Femur (tissue), 1 donor: ENCODE measurements at regions not wholly inside any gene's neighbourhood (a gene's known extent, or its start where the extent isn't known, plus 50 kb on each side); places are given as distances from the start of the nearest gene placed in this dataset.
A peak's percentile ranks its signal among the peaks of the same experiment; 100 is the strongest.

Experiments
- DNase-seq: peaks from one replicate; pipeline ENCODE4 v3.0.0-alpha.2; 2017

DNA sequence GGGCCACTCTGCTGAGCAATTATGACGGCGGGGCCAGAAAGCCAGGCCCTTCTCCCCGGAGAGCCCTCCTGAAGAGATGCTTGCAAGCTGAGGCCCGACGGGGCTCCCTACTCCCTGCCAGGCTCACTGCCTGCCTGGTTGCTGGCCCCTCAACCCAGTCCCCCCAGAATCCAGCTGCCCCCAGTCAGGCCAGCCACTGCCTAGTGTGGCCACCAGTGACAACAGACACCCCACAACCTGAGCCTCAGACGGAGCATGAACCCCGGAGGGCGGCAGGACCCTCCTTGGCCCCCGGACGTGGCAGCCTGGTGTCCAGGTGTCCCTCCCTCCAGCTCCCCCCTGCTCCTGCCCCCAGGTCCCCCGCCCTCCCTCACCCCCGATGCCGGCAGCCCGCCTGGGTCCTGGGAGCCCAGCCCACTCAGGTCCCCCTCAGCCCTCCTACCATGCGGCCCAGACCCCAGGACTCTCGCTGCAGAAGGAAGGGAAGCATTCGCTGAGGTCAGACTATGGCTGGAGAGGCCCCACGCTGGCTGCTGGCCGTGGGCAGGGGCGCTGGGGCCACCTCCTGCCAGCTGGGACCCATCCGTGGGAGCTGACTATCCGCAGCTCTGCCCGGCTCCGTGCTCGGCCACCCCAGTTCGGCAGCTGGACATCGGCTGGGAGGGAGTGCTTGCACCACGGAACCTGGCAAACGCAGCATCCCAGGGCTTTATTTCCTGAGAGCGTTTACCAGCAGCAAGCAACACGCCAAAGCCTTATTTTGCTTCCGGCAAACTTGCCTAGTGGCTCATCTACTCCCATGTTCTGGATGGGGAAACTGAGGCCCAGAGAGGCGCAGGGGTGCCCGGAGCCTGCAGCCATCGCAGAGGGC, 89.8 kb downstream of the UNCX start:
- DNase-seq = peak; percentile 44

- peak; percentile 73 for DNase-seq
Observed at GRCh38 chr7:1323178-1324027, 90.7 kb downstream of the UNCX start.

GRCh38 chr7:1324028-1324900, 91.6 kb downstream of the UNCX start:
- peak; percentile 19 for DNase-seq

DNA sequence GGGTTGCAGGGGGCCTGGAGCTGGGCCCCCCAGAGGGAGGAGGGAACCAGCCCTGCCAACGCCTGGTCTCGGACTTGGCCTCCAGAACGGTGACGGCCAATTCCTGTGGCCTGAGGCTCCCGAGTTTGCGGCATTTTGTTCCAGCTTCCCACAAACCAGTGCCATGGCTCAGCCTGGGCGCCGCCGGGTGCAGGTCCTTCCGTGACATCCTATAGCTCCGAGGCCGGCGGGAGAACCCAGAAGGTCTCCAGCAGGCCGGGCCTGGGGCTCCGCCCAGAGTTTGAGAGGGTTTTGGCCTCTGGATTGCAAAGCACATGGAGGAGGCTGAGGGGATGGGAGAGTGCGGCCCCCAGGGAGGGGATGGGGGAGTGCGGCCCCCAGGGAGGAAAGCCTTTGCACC, 92.6 kb downstream of the UNCX start:
- DNase-seq = peak; percentile 17

GRCh38 chr7:1325646-1326510, 93.2 kb downstream of the UNCX start:
- DNase-seq = peak; percentile 17

DNA sequence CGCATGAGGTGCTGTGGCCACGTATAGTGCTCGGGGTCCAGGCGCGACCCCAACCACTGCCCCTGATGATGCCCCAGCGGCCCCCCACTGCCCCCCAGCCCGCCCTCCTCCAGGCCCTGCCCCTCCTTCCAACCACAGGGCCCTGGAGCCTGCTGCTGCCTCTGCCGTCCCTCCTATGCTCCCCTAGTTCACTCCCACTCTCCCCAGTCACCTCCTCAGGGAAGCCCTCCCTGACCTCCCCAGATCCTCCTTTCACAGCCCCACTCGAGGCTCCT, 93.8 kb downstream of the UNCX start:
- no peak for DNase-seq

GRCh38 chr7:1329261-1329660, 96.6 kb downstream of the UNCX start:
- DNase-seq = no peak

- DNase-seq = no peak
Observed at GRCh38 chr7:1329966-1330800, 97.5 kb downstream of the UNCX start.

GRCh38 chr7:1330801-1331425, 98.2 kb downstream of the UNCX start:
- DNase-seq = no peak

DNA sequence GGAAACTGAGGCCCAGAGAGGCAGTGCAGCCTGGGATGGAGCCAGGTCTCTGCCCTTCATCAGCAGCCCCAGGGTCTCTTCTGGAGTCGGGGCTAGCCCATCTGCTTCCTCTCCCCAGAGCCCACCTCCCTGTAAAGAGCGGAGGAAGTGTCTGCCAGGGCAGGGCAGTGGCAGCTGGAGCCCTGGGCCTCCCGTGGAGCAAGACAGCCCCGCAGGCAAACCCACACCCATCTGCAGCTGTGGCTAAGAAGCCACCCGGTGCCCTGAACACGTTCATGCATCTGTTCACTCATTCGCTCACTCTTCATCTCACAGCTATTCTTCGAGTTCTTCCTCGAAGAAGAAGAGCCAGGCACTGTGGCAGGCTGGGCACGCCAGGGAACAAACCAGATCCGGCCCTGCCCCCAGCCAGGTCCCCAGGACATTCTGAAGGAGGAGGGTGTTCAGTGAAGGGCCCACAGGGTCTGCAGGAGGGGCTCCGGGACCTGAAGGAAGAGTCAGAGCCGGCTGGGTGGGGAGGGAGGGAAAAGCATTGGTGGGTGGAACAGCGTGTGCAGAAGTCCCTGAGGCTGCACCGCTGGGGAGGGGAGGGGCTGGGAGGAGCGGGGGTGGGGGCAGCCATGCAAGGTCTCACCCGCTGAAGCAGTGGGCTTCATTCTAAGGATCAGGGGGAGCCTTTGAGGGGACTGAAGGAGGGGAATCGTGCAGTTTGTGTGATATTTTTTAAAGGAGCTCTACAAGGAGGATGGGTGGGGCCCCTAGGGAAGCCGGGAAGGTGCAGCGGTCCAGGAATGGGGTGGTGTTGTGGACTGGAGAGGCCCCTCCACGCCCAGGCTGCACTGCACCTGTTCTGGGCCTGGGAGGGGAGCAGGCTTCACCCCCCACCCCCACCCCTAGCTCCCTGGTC, 99.1 kb downstream of the UNCX start:
- no peak for DNase-seq

DNA sequence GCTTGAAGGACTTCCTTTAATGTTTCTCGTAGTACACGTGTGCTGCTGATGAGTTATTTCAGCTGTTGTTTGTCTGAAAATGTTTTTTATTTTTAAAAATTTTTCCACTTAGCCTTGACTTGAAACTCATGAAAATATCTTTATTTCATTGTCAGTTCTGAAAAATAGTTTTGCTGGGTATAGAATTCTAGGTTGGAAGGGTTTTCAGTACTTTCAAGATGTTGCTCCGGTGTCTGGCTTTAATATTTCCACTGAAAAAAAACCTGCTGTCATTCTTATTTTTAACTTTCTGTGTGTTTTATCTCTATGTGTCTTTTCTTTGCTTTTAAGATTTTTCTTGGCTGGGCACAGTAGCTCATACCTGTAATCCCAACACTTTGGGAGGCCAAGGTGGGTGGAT, 103.8 kb downstream of the UNCX start:
- DNase-seq = no peak

DNA sequence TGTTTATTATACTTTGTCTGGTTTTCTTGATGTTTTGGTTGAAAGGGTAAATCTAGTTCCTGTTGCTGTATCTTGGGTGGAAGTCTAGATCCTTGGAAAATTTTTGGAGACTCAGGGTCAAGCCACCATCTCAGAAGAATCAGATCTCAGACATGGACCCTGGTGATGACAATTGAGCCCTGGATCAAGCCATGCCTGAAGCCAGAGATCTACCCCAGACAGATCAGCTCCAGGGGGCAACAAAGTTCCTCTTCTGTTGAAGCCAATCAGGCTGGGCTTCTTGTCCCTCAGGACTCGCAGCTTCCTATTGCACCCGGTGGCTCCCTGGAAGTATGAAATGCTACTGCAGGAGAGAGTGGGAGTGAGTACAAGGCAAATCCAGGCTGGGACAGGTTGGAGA, 106.9 kb downstream of the UNCX start:
- DNase-seq = no peak

- DNase-seq = no peak
Observed at GRCh38 chr7:1340031-1340430, 107.4 kb downstream of the UNCX start.

DNA sequence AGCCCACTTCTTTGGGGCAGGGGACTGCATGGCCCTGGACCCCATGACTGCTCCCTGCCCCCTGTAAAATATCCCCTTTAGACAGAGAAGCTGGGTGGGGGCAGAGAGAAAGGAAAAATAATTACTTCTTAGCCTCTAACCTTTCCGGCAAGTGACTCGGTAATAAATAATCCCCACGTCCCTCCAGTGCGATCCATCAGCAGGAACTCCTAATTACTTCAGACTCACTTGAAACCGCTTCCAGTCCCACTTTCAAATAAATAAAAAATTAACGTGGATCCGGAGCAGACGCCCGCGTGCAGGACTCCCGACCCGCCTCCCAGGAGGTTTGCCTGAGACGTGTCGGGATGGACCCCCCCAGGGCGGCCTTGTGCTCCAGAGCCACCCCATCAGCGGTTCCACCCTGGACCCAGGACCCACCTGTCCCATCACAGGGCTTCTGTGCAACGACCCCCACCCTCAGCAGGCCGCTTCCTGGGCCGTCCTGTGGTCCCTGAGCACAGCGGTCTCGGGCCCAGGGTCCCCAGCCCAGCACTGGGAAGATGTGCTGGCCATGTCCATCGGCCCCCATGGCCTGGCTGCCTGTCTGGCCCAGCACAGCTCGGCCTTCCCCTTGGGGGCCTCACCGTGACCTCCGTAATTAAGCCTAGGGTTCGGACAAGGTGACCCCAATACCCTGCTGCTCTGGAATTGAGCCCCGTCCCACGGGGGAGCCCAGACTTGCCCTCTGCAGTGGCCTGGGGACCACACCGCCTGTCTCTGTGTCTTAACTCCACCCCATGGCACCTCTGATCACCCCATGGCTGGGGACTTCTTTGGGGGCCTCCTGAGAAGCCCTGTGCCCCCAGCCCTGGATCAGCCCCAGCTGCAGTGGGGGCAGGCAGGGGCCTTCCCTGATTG, 108.0 kb downstream of the UNCX start:
- DNase-seq = no peak

- DNase-seq = no peak
Observed at GRCh38 chr7:1341361-1342089, 108.9 kb downstream of the UNCX start.

- DNase-seq = no peak
Observed at GRCh38 chr7:1342090-1342640, 109.5 kb downstream of the UNCX start.

- no peak for DNase-seq
Observed at GRCh38 chr7:1343551-1343950, 110.9 kb downstream of the UNCX start.

- no peak for DNase-seq
Observed at GRCh38 chr7:1344421-1344820, 111.7 kb downstream of the UNCX start.
